Stimulated activated naive CD8-positive, alpha-beta T cell treated with anti-CD3 and anti-CD28 coated beads, Interleukin-15, Interleukin-2, amounts not matched to agents 100 ng/mL and 50 ng/mL, for 24 hours (primary cell): ENCODE measurements at regions not wholly inside any gene's neighbourhood (a gene's known extent, or its start where the extent isn't known, plus 50 kb on each side); places are given as distances from the start of the nearest gene placed in this dataset.

ENCODE experiments used
- H3K27ac Mint-ChIP-seq: one replicate; pipeline ENCODE4 v1.8.0; 2021; ENCODE audit warnings: mild to moderate bottlenecking, mixed read lengths
- H3K27me3 Mint-ChIP-seq: one replicate; pipeline ENCODE4 v1.8.0; 2021; ENCODE audit warnings: mixed read lengths
- H3K36me3 Mint-ChIP-seq: one replicate; pipeline ENCODE4 v1.8.0; 2021; ENCODE audit warnings: low read depth, mixed read lengths
- H3K4me1 Mint-ChIP-seq: one replicate; pipeline ENCODE4 v1.8.0; 2021; ENCODE audit warnings: low read depth, mixed read lengths
- H3K4me3 Mint-ChIP-seq: one replicate; pipeline ENCODE4 v1.8.0; 2021; ENCODE audit warnings: mild to moderate bottlenecking, mixed read lengths
- H3K9me3 Mint-ChIP-seq: one replicate; pipeline ENCODE4 v1.8.0; 2021; ENCODE audit warnings: mixed read lengths

DNA sequence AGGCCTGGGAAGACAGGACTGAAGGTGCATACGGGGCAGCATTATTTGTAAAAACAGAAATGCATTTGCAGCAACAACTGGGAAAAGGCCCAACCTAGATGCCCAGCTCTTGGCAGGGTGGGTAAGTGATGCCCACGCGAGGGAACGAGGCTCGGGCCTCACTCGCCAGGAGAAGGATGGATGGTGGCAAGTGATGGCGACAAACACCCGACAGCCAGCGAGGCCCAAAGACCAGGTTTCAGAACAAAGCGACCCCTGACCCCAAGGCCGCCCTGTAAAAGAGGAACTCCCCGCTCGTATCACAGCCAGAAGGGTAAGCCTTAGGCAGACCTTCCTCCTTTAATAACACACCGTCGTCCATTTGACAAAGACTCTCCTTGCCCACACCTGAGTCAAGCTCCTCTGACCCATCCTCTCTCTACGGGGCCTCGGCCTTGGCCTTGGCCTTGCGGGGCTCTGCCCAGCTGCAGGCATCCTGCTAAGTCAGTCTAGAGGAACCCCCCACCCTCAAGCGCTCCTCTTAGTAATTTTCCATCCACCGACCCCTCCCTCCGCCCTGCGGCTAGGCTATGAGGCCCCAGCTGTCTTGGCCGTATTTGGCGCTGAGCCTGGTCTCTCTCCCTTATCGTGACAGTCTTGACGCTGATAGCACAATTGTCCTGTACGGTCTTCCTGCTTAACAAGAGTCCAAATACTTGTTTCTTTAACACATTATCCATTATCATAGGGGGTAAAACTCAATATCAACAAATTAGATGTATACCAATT lies 80.2 kb downstream of the NCOR2 start:
- H3K36me3 Mint-ChIP-seq = peaks cover 26% of the 10 kb centered on the region
- H3K27ac Mint-ChIP-seq = no peak overlapping the region
- H3K4me1 Mint-ChIP-seq = peaks cover 23% of the 10 kb centered on the region
- no peaks in the 10 kb centered on the region for H3K27me3 Mint-ChIP-seq
- no peaks in the 10 kb centered on the region for H3K9me3 Mint-ChIP-seq
- H3K4me3 Mint-ChIP-seq = no peak overlapping the region

DNA sequence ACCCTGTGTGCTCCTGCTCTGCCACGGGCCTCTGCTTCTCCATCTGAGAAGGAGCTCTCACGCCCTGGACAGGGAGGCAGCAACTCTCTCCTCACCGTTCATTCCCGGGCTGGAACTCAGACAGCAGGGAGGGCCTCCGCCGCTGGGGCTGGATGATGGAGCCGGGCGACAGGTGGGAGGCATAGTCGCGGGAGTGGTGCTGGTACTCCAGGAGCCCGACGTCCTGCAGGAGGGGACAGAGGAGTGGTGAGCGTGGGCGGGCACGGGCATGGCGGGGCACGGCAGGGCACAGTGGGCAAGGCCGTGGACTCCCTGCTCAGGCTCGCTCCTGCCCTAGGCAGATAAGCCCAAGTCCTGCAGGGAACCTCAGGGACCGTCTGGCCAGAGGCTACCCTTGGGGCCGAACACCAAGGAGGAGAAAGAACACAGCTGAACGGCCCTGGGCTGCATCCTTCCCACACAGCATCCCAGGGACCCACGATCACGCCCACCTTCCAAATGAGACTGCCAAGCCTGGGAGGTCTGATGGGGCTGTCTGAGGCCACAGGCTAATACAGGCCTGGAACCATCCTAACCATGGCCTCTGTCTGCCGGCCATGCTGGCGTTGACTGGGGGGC lies 81.0 kb downstream of the NCOR2 start:
- H3K36me3 Mint-ChIP-seq = peaks cover 28% of the 10 kb centered on the region
- H3K27ac Mint-ChIP-seq = no peak overlapping the region
- H3K4me1 Mint-ChIP-seq = peaks cover 28% of the 10 kb centered on the region
- H3K9me3 Mint-ChIP-seq = no peaks in the 10 kb centered on the region
- H3K27me3 Mint-ChIP-seq = no peaks in the 10 kb centered on the region
- H3K4me3 Mint-ChIP-seq = no peak overlapping the region

DNA sequence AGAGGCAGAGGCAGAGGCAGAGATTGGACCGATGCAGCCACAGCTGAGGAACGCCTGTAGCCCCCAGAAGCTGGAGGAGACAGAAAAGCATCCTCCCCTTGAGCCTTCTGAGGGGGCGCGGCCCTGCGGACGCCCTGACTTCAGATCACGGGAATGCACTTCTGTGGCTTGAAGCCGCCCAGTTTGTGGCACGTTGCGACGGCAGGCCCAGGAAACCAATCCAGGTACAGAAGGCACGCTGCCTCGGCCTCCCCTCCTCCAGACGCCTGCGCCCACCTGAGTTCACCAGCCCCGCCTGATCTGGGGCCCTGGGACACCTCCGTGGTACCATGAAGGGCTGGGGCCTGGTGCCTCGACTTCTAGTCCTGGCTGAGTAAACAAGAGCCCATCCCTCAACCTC lies 82.0 kb downstream of the NCOR2 start:
- H3K27ac Mint-ChIP-seq = no peak overlapping the region
- peaks cover 26% of the 10 kb centered on the region for H3K36me3 Mint-ChIP-seq
- no peaks in the 10 kb centered on the region for H3K27me3 Mint-ChIP-seq
- H3K4me1 Mint-ChIP-seq = peaks cover 36% of the 10 kb centered on the region
- H3K9me3 Mint-ChIP-seq = no peaks in the 10 kb centered on the region
- H3K4me3 Mint-ChIP-seq = no peak overlapping the region

DNA sequence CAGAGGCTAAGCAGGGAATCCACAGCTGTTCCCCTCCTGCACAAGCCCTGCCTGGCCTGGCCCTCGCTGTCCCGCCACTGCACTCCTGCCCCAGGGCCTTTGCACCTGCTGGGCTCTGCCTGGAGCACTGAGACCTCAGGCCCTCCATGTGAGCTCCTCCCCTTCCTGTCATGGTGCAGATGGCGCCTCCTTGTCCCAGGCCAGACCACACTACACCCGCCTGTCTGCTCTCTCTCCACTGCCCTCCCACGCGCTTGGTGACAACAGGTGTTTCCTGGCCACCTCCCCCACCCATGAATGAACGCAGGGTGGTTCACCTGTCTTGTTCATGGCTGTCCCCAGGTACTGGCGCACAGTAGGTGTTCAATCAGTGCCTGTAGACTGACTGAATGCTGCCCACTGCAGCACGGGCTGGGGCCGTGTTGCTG lies 82.9 kb downstream of the NCOR2 start:
- Mint-ChIP-seq H3K4me1 (peaks cover 40% of the 10 kb centered on the region), H3K4me3 (no peak overlapping the region), H3K27me3 (no peaks in the 10 kb centered on the region), H3K9me3 (no peaks in the 10 kb centered on the region), H3K36me3 (peaks cover 28% of the 10 kb centered on the region), H3K27ac (no peak overlapping the region)

DNA sequence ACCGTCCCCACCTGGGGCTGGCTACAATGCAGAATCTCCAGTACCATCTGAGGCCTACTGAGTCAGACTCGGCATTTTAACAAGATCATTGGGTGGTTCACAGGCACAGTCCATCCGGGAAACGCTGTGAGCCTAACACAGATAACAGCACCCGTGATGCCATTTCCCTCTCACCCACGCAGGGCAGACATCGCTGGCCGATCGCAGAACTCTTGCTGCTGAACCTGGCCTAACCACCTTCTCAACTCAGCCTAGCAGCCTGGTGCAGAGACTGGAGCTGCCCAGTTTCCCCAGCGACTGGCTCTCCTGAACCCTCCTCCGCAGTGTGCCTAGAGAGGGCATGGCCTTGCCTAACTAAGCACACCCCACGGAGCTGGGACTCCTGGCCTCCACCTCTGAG lies 83.3 kb downstream of the NCOR2 start:
- peaks cover 44% of the 10 kb centered on the region for H3K4me1 Mint-ChIP-seq
- peaks cover 33% of the 10 kb centered on the region for H3K36me3 Mint-ChIP-seq
- no peak overlapping the region for H3K4me3 Mint-ChIP-seq
- no peaks in the 10 kb centered on the region for H3K27me3 Mint-ChIP-seq
- H3K27ac Mint-ChIP-seq = no peak overlapping the region
- no peaks in the 10 kb centered on the region for H3K9me3 Mint-ChIP-seq

DNA sequence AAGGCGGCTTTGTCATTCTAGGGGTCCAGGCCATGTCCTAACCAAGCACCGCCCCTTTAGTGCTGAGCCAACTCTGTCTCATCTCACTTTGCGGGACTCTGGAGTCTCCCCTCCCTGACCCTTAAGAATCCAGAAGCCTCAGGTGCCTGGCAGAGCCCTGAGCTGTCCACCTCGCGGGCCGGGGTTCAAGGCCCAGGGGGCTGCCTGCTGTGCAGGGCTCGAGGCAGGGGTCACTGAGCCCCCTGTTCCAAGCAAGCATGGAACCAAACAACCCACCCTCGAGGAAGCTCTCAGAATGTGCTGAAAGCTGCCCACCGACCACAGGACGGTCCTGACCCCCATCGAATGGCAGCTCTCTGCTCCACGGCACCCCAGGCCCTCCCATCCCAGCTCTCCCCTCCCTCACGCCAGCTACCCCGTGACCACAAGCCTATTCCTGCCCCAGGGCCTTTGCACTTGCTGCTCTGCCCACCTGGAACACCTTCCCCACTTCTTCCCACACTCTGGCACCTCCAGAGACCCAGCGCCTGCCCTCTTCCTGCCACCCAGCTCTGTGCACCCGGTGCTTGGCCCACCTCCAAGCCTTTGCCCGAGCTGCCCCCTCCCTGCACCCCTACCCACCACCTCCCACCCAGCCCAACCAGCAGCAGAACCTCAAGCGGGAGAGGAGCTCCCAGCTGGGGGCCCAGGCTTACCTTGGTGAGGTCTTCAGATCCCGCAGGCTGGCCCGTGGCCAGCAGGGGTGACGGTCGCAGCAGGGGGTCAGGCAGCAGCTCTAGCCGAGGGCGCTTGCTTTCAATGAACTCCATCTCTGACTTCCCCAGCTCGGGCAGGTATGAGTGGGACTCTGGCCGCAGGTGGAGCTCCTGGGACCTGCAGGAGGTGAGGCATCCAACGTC lies 84.3 kb downstream of the NCOR2 start:
- Mint-ChIP-seq H3K36me3 (peaks cover 41% of the 10 kb centered on the region), H3K9me3 (no peaks in the 10 kb centered on the region), H3K4me1 (peaks cover 47% of the 10 kb centered on the region), H3K4me3 (no peak overlapping the region), H3K27me3 (no peaks in the 10 kb centered on the region), H3K27ac (no peak overlapping the region)

DNA sequence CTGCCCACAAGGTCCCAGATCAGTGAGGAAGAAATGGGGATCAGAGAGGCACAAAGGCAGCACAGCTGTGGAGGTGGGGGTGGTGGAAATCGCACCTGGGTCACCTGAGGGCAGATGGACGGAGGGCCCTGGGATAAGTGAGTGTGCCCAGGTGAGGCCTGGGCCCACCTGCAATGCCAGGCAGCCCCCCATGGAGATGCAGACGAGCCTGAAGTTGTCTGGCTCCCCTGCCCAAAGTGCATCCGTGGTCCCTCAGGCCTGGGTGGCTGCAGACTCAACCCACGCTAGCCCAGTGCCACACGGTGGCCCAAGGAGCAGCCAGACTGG lies 84.9 kb downstream of the NCOR2 start:
- H3K4me3 Mint-ChIP-seq = no peak overlapping the region
- no peak overlapping the region for H3K27ac Mint-ChIP-seq
- H3K9me3 Mint-ChIP-seq = no peaks in the 10 kb centered on the region
- peaks cover 48% of the 10 kb centered on the region for H3K4me1 Mint-ChIP-seq
- peaks cover 47% of the 10 kb centered on the region for H3K36me3 Mint-ChIP-seq
- H3K27me3 Mint-ChIP-seq = no peaks in the 10 kb centered on the region

DNA sequence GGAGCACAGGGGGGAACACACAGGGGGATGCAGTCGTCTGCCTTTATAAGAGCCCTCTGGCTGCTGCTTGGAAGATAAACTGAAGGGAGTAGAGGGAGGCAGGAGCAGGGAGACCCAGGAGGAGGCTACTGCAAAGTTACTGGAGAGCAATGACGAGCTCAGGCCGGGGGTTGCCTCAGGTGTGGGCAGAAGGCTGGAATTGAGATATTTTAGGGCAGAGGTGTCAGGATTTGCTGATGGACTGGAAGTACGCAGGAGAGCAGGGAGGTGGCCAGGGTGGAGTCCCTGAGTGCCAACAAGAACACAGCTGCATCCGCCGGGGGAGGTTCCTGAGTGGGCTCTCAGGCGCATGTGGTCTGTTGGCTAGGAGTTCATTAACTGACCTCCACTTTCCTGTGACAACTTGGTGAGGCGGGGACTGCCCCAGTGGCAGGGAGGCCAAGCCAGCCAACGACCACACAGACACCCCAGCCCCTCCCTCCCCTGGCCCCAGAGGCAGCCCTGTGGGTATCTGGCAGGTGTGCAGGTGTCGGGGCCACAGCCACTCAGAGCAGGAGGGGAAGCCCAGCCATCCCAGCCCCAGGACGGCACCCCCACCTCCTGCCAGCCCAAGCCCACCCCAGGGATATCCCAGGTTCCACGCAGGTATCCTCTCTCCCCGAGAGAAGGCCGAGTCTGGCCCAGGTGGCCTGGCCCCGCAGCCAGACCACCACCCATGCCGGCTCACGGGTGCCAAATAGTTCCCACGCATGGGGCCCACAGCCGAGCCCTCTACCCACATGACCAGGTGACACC lies 85.4 kb downstream of the NCOR2 start:
- Mint-ChIP-seq H3K36me3 (peaks cover 49% of the 10 kb centered on the region), H3K27ac (peak overlapping the region; percentile 52), H3K27me3 (no peaks in the 10 kb centered on the region), H3K4me3 (no peak overlapping the region), H3K4me1 (peaks cover 50% of the 10 kb centered on the region), H3K9me3 (no peaks in the 10 kb centered on the region)

DNA sequence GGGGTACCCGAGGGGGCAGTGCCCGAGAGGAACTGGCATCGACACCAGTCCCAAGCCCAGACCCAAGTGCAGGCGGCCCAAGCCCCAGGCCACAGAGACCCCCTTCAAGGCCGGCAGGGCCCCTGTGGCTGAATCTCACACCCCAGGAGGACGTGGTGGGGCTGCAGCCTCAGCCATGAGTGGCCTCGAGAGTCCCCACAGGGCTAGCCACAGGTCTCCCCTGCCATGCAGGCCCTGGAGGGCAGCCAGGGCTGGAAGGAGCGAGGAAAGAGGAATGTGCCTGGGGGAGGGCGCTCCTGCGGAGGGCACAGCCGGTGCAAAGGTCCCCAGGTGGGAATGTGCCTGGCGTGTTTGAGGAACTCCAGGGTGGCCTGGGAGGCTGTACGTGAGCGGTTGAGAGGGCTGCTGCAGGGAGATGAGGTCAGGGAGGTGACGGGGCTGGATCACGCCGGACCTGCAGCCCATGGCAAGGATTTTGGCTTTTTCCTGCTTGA lies 86.1 kb downstream of the NCOR2 start:
- Mint-ChIP-seq H3K9me3 (no peaks in the 10 kb centered on the region), H3K36me3 (peaks cover 55% of the 10 kb centered on the region), H3K4me1 (peaks cover 55% of the 10 kb centered on the region), H3K27ac (peak overlapping the region; percentile 52), H3K4me3 (no peak overlapping the region), H3K27me3 (no peaks in the 10 kb centered on the region)

DNA sequence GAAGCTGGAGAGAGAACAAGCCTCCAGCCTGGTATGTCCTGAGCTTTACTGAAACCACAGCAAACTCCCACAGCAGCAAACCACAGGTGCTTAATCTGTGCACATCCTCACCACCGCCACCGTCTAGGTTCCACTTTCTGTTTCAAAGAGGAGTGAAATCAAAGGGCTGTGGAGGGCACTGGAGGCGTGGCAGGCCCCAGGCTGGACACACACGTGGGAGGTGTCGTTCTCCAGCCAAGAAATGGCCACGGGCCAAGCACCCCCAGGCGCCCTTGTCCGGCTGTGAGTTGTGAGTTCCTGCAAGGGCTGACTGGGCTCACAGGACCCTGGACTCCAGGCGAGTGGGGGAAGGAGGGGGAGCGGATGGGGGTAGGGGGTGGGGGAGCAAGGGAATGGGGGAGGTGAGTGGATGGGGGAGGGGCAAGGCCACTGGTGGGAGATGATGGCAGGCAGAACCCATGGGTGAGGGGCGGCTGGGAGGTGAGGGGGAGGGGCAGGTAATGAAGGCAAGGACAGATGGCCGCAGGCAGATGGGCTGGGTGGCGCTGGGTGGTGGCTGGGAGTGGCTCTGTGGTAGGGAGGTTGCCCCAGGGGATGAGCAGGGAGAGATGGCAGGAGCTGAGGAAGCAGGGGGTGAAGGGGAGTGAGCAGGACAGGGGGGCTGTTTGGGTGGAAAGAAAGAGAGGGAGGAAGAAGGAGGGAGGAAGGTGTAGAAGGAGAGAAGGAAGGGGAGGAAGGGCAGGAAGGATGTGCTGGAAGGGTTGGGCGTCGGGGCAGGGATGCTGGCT lies 86.7 kb downstream of the NCOR2 start:
- Mint-ChIP-seq H3K36me3 (peaks cover 60% of the 10 kb centered on the region), H3K27ac (no peak overlapping the region), H3K4me3 (no peak overlapping the region)

DNA sequence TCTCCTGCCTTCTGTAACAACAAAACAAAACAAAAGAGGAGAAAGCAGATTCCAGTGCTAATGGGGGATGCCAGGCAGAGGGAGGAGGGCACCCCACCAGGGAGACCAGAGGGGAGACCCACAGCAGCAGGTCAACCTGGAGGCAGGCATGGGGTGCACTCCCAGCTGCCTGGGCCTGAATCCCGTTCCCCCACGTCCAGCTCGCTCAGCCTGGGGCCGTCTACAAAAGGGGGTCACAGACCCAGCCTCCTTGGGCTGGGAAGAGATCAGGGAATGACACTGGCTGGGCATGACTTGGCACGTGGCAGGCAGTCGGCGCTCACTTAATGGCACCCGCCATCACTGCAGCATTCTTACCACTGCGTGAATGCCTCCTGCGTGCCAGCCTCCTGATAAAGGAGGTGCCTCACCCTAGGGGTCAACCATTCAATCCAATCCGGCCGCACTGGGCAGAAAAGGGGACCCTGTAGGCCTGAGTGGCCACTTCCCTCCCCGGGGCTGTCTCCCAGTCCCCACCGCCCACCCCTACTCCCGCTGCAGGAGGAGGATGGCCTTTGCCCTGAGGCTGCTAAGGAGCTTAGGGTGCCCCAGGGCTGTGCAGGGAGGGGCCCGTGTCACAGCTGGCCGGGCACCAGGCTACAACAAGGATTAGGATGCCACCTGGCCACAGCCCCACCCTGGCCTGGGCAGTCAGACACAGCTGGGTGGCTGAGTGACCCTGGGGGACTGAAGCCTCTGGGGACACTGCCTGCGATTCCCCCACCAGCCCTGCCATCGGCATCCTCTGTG lies 87.5 kb downstream of the NCOR2 start:
- no peaks in the 10 kb centered on the region for H3K9me3 Mint-ChIP-seq
- H3K27me3 Mint-ChIP-seq = no peaks in the 10 kb centered on the region
- H3K36me3 Mint-ChIP-seq = peaks cover 64% of the 10 kb centered on the region
- peaks cover 51% of the 10 kb centered on the region for H3K4me1 Mint-ChIP-seq
- H3K27ac Mint-ChIP-seq = peak overlapping the region; percentile 55
- H3K4me3 Mint-ChIP-seq = no peak overlapping the region

More for the DNA sequence above, 86.7 kb downstream of the NCOR2 start:
- no peaks in the 10 kb centered on the region for H3K27me3 Mint-ChIP-seq
- H3K9me3 Mint-ChIP-seq = no peaks in the 10 kb centered on the region
- H3K4me1 Mint-ChIP-seq = peaks cover 55% of the 10 kb centered on the region

DNA sequence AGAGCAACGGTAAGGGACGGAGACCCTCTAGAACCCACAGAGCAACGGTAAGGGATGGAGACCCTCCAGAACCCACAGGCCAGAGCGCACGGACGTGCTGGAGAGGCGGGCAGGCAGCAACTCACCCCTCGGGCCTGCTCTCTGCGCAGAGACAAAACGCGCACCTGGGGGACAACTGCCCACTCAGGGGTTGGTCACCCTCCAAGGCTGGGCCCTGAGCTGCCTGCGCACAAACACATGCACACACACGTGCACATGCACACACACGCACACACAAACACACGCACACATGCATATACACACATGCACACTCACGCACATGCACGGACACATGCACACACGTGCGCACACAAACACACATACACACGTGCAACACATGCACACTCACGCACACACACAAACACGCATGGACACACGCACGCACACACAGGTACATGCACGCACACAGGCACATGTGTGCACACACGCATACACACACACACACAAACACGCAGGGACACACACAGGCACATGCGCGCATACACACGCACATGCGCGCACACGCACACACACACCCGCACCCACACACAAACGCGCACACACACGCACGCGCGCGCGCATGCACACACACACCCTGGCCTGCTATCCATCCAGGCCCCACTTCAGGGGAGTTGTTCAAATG lies 88.3 kb downstream of the NCOR2 start:
- peaks cover 62% of the 10 kb centered on the region for H3K36me3 Mint-ChIP-seq
- H3K9me3 Mint-ChIP-seq = peaks cover under 1% of the 10 kb centered on the region
- peak overlapping the region; percentile 20 for H3K4me3 Mint-ChIP-seq
- H3K27me3 Mint-ChIP-seq = no peaks in the 10 kb centered on the region
- H3K27ac Mint-ChIP-seq = peak overlapping the region; percentile 55
- peaks cover 46% of the 10 kb centered on the region for H3K4me1 Mint-ChIP-seq

DNA sequence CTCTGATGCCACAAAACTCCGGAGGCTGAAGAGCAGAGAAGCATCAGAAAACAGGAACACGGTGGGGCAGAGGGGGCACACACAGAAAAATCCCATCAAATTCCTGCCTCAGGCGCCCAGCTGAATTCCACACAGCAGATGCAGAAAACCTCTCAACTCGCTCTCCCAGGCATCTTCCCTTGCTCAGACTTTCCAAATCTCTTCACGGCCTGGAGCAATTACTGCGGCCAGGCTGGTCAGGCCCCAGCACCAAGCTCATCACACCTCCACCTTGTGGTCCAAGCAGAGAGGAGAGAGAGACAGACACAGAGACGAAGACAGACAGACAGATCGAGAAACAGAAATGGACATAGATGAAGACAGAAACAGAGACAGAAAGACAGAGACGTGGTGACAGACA lies 89.0 kb downstream of the NCOR2 start:
- Mint-ChIP-seq H3K36me3 (peaks cover 65% of the 10 kb centered on the region), H3K27me3 (no peaks in the 10 kb centered on the region), H3K4me1 (peaks cover 42% of the 10 kb centered on the region), H3K4me3 (no peak overlapping the region), H3K27ac (no peak overlapping the region), H3K9me3 (peaks cover 8% of the 10 kb centered on the region)
